Right lobe of liver (tissue), 6 donors: ENCODE measurements at regions not wholly inside any gene's neighbourhood (a gene's known extent, or its start where the extent isn't known, plus 50 kb on each side); places are given as distances from the start of the nearest gene placed in this dataset.

Experiments
- ATAC-seq, 4 donors: fragments of 200-7000 bp; cut with Tn5 transposase; one replicate each; pipeline ENCODE4 v1.9.1; 2020; ENCODE audit warnings: mild to moderate bottlenecking in 4 of 4, moderate library complexity in 4 of 4
- DNase-seq, 3 donors: peaks; one replicate each; pipeline ENCODE4 v3.0.0-alpha.2; 2020
- H3K27ac ChIP-seq, 3 donors: fragments of 200-600 bp; one replicate each; pipeline ENCODE4 v1.8.0; 2022
- H3K27me3 ChIP-seq, 2 donors: fragments of 200-600 bp; one replicate each; pipeline ENCODE4 v1.8.0; 2022
- H3K36me3 ChIP-seq, 4 donors: fragments of 200-600 bp; sonication (generic) in 1 of 4; one replicate each; pipeline versions ENCODE4 v1.5.1 to v1.8.0; 2017 to 2022; ENCODE audit warnings: control low read depth in 1 of 4
- H3K4me1 ChIP-seq, 4 donors: fragments of 200-600 bp; sonication (generic) in 1 of 4; one replicate each; pipeline versions ENCODE4 v1.5.1 to v1.8.0; 2017 to 2022; ENCODE audit warnings: control low read depth in 1 of 4
- H3K4me3 ChIP-seq, 3 donors: fragments of 200-600 bp; one replicate each; pipeline ENCODE4 v1.8.0; 2022
- H3K9me3 ChIP-seq, 4 donors: fragments of 200-600 bp; sonication (generic) in 1 of 4; one replicate each; pipeline versions ENCODE4 v1.5.1 to v1.8.0; 2017 to 2022; ENCODE audit warnings: control low read depth in 1 of 4
- CTCF ChIP-seq, 4 donors: fragments of 200-600 bp in 3 of 4; fragments of 450-650 bp in 1 of 4; IDR thresholded peaks; one replicate each; pipeline versions ENCODE4 v1.5.1 to v1.8.0; 2016 to 2022; ENCODE audit warnings: antibody characterized with exemption in 4 of 4, mild to moderate bottlenecking in 2 of 4
- POLR2A ChIP-seq: fragments of 450-650 bp; IDR thresholded peaks from one replicate; pipeline ENCODE4 v1.6.1; 2017; ENCODE audit warnings: antibody characterized with exemption, mild to moderate bottlenecking
- WGBS: methylation state at CpG from one replicate; pipeline ENCODE4 v1.1.6; 2018; ENCODE audit warnings: low coverage, low lambda C conversion rate; ENCODE audit not compliant: insufficient coverage; ENCODE audit errors: missing lambda C conversion rate; 5-methylcytosine and 5-hydroxymethylcytosine counted together
- intact Hi-C, 2 donors: fragments of 100-400 bp; cut with DNase I; formaldehyde crosslinking; loops; one replicate each; pipeline versions ENCODE4 v1.11.2 to v1.14.1; 2022
- donor health status: DM: no; HTN: yes; CAD: no.
- donor health status: DM: no; HTN: no; CAD: no.
- donor health status: DM: no; HTN: no; CAD: no.
- donor health status: DM: no; HTN: yes; CAD: no.
- donor health status: DM: no; HTN: yes; CAD: no.

- no peaks in the 10 kb centered on the region for H3K4me1 ChIP-seq
- H3K27ac ChIP-seq: no peak overlapping the region
- H3K27me3 ChIP-seq: no peaks in the 10 kb centered on the region
- H3K9me3 ChIP-seq: no peaks in the 10 kb centered on the region
- H3K36me3 ChIP-seq: no peaks in the 10 kb centered on the region
- DNase-seq (no peak), ATAC-seq (no peak)
- TF ChIP-seq CTCF (IDR thresholded peaks at IDR 0.05) (no peak), POLR2A (no peak)
- no CpG with 5 or more reads among the region's 1 CpG for WGBS
- intact Hi-C loops: no loop called here
- H3K4me3 ChIP-seq: no peak overlapping the region
Measured at GRCh38 chr2:220309215-220309614, 681.8 kb downstream of the SLC4A3 start.

- H3K36me3 ChIP-seq: no peaks in the 10 kb centered on the region
- 81% methylated on average over 1 of the region's 1 CpG for WGBS
- ATAC-seq (no peak), DNase-seq (no peak)
- no peak overlapping the region for H3K4me3 ChIP-seq
- TF ChIP-seq CTCF (IDR thresholded peaks at IDR 0.05) (no peak), POLR2A (no peak)
- no peaks in the 10 kb centered on the region for H3K9me3 ChIP-seq
- no peaks in the 10 kb centered on the region for H3K4me1 ChIP-seq
- no peak overlapping the region for H3K27ac ChIP-seq
- intact Hi-C loops: no loop called here
- no peaks in the 10 kb centered on the region for H3K27me3 ChIP-seq
Measured at GRCh38 chr2:220310451-220310861, 683.0 kb downstream of the SLC4A3 start.

GRCh38 chr2:220315098-220315823, 687.8 kb downstream of the SLC4A3 start:
- intact Hi-C loops: no loop called here
- WGBS: 47% methylated on average over 4 of the region's 4 CpGs
- no peaks in the 10 kb centered on the region for H3K27me3 ChIP-seq
- DNase-seq (no peak), ATAC-seq (no peak)
- H3K27ac ChIP-seq: no peak overlapping the region
- no peaks in the 10 kb centered on the region for H3K4me1 ChIP-seq
- no peaks in the 10 kb centered on the region for H3K9me3 ChIP-seq
- H3K4me3 ChIP-seq: no peak overlapping the region
- H3K36me3 ChIP-seq: no peaks in the 10 kb centered on the region
- TF ChIP-seq CTCF (IDR thresholded peaks at IDR 0.05): no peak

GRCh38 chr2:220318037-220318436, 690.6 kb downstream of the SLC4A3 start:
- 6% methylated on average over 1 of the region's 2 CpGs for WGBS
- intact Hi-C loops: no loop called here
- TF ChIP-seq CTCF (IDR thresholded peaks at IDR 0.05) (no peak), POLR2A (no peak)
- Histone ChIP-seq H3K4me1 (no peaks in the 10 kb centered on the region), H3K36me3 (no peaks in the 10 kb centered on the region), H3K27ac (no peak overlapping the region), H3K4me3 (no peak overlapping the region), H3K9me3 (no peaks in the 10 kb centered on the region), H3K27me3 (no peaks in the 10 kb centered on the region)
- DNase-seq (no peak), ATAC-seq (no peak)
